ENCODE measurements at regions not wholly inside any gene's neighbourhood (a gene's known extent, or its start where the extent isn't known, plus 50 kb on each side); places are given as distances from the start of the nearest gene placed in this dataset.
"Not testable (repeated sequence)": the region's sequence is repeated elsewhere in the genome, so short reads cannot be mapped to it uniquely, and the experiment has no call there.

DNA sequence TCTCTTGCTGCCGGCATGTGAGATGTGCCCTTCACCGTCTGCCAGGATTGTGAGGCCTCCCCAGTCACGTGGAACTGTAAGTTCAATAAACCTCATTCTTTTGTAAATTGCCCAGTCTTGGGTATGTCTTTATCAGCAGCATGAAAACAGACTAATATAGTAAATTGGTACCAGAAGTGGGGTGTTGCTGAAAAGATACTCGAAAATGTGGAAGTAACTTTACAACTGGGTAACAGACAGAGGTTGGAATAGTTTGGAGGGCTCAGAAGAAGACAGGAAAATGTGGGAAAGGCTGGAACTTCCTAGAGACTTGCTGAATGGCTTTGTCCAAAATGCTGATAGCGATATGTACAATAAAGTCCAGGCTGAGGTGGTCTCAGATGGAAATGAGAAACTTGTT, 129.1 kb downstream of the GJA1 start:
- TF ChIP-seq, protein P1, sequence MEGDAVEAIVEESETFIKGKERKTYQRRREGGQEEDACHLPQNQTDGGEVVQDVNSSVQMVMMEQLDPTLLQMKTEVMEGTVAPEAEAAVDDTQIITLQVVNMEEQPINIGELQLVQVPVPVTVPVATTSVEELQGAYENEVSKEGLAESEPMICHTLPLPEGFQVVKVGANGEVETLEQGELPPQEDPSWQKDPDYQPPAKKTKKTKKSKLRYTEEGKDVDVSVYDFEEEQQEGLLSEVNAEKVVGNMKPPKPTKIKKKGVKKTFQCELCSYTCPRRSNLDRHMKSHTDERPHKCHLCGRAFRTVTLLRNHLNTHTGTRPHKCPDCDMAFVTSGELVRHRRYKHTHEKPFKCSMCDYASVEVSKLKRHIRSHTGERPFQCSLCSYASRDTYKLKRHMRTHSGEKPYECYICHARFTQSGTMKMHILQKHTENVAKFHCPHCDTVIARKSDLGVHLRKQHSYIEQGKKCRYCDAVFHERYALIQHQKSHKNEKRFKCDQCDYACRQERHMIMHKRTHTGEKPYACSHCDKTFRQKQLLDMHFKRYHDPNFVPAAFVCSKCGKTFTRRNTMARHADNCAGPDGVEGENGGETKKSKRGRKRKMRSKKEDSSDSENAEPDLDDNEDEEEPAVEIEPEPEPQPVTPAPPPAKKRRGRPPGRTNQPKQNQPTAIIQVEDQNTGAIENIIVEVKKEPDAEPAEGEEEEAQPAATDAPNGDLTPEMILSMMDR (conservative IDR thresholded peaks at IDR 0.05 in 1 of 2, IDR thresholded peaks at IDR 0.05 in 1 of 2; ENCODE audit: extremely low read depth in 1 of 2, insufficient read depth in 1 of 2, low read depth in 1 of 2, low read length in 2 of 2) = not testable (repeated sequence)
- TF ChIP-seq EZH2 (IDR thresholded peaks at IDR 0.05; ENCODE audit: borderline replicate concordance, low read length) = not testable (repeated sequence)
